ENCODE measurements at regions not wholly inside any gene's neighbourhood (a gene's known extent, or its start where the extent isn't known, plus 50 kb on each side); places are given as distances from the start of the nearest gene placed in this dataset.

DNA sequence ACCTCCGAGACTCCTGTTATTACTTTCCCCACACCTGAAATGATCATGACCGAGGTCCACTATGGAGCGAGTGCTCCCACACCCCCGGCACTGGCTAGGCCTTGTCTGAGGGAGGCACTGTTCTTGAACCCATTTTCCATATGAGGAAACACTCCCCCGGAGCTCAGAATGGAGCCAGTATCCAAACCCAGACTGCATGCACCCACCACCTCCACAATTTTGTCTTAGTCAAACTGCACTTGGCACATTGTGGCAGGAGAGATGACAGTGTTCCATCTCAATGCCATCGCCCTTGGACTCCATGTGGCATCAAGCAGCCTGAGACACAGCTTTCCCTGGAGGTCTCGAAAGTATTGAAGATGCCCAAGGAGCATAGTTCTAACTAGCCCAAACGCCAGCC, 154.1 kb downstream of the NUP210 start:
- TF ChIP-seq, protein P1, sequence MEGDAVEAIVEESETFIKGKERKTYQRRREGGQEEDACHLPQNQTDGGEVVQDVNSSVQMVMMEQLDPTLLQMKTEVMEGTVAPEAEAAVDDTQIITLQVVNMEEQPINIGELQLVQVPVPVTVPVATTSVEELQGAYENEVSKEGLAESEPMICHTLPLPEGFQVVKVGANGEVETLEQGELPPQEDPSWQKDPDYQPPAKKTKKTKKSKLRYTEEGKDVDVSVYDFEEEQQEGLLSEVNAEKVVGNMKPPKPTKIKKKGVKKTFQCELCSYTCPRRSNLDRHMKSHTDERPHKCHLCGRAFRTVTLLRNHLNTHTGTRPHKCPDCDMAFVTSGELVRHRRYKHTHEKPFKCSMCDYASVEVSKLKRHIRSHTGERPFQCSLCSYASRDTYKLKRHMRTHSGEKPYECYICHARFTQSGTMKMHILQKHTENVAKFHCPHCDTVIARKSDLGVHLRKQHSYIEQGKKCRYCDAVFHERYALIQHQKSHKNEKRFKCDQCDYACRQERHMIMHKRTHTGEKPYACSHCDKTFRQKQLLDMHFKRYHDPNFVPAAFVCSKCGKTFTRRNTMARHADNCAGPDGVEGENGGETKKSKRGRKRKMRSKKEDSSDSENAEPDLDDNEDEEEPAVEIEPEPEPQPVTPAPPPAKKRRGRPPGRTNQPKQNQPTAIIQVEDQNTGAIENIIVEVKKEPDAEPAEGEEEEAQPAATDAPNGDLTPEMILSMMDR (IDR thresholded peaks at IDR 0.05), result no peak
- no peak for TF ChIP-seq POLR2A (IDR thresholded peaks at IDR 0.05)

DNA sequence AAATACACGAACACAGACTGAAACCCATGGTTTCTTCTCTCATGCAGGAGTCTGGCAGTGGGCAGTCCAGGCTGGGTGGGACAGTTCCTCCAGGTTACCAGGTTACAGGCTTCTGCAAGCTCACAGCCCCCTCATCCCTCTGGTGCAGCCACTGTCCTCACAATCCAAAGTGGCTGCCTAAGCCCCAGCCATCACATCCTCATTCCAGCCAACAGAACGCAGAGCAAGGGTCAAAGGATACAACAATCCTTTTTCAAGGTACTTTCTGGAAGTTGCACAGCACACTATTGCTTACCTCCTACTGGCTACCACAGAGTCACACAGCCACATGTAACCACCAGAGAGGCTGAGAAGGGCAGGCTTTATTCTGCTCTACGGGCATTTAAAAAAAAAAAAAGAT, 154.6 kb downstream of the NUP210 start:
- no peak overlapping the region for H3K27ac ChIP-seq
- peaks cover 0 to 2% of the 10 kb centered on the region in 2 donors for H3K9me3 ChIP-seq
- H3K27me3 ChIP-seq, result no peaks in the 10 kb centered on the region
- H3K4me3 ChIP-seq, result no peak overlapping the region
- no peaks in the 10 kb centered on the region for H3K36me3 ChIP-seq
- intact Hi-C loops (cut with DNase I; ENCODE audit: low total_unique reads), result no loop called here
- no peaks in the 10 kb centered on the region for H3K4me1 ChIP-seq
- TF ChIP-seq, protein P1 (IDR thresholded peaks at IDR 0.05), result no peak
- no peak for DNase-seq

More for the DNA sequence above, 154.1 kb downstream of the NUP210 start:
- intact Hi-C loops (cut with DNase I; ENCODE audit: low total_unique reads), result no loop called here
- no peak overlapping the region for H3K27ac ChIP-seq
- H3K4me3 ChIP-seq, result no peak overlapping the region
- no peaks in the 10 kb centered on the region for H3K36me3 ChIP-seq
- H3K9me3 ChIP-seq, result peaks cover 0 to 2% of the 10 kb centered on the region in 2 donors
- no peak for DNase-seq
- H3K27me3 ChIP-seq, result no peaks in the 10 kb centered on the region
- H3K4me1 ChIP-seq, result no peaks in the 10 kb centered on the region

DNA sequence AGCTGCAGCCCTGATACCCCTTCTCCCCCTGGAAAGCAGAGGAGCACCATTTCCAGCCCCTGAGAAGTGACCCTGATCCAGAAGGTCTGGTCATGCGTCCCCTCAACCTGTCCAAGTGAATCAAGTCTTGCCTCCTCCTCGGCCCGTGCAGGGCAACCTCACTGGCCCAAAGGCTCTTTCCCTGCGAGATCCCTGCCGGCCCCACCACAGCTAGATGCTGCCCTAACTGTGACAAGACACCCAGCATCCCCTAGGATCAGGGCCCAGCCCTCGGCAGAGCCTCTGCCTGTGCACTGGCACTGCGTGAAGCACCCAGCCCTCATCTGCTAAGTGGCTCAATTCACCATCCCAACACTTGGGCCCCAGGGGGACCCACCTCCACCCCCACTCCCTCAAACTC, 155.1 kb downstream of the NUP210 start:
- intact Hi-C loops (cut with DNase I; ENCODE audit: low total_unique reads), result no loop called here
- no peaks in the 10 kb centered on the region for H3K27me3 ChIP-seq

DNA sequence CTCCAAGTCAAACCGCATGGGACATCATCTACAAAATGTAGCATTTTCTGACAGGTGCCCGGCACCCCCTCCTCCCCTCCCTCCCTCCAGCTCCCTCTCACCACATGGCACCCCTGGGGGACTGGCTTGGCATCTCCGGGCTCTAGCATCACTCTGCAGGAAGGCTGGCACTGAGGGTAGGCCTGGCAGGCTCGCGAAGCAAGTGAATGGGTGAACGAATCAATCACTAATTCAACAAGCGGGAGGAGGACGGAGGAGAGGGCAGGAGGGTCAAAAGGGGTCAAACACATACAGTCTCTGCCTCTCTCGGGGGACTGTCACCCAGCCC, 155.7 kb downstream of the NUP210 start:
- Histone ChIP-seq H3K27ac (no peak overlapping the region), H3K4me3 (no peak overlapping the region), H3K36me3 (no peaks in the 10 kb centered on the region), H3K9me3 (no peaks in the 10 kb centered on the region), H3K27me3 (no peaks in the 10 kb centered on the region), H3K4me1 (no peaks in the 10 kb centered on the region)
- intact Hi-C loops (cut with DNase I; ENCODE audit: low total_unique reads), result no loop called here
- TF ChIP-seq, protein P1 (IDR thresholded peaks at IDR 0.05), result no peak
- TF ChIP-seq POLR2A (IDR thresholded peaks at IDR 0.05), result no peak
- DNase-seq, result no peak

More for the DNA sequence above, 155.1 kb downstream of the NUP210 start:
- no peak overlapping the region for H3K27ac ChIP-seq
- H3K4me1 ChIP-seq, result no peaks in the 10 kb centered on the region
- no peak for DNase-seq
- no peak overlapping the region for H3K4me3 ChIP-seq
- TF ChIP-seq, protein P1 (IDR thresholded peaks at IDR 0.05), result no peak
- no peak for TF ChIP-seq POLR2A (IDR thresholded peaks at IDR 0.05)
- no peaks in the 10 kb centered on the region for H3K9me3 ChIP-seq
- H3K36me3 ChIP-seq, result no peaks in the 10 kb centered on the region

DNA sequence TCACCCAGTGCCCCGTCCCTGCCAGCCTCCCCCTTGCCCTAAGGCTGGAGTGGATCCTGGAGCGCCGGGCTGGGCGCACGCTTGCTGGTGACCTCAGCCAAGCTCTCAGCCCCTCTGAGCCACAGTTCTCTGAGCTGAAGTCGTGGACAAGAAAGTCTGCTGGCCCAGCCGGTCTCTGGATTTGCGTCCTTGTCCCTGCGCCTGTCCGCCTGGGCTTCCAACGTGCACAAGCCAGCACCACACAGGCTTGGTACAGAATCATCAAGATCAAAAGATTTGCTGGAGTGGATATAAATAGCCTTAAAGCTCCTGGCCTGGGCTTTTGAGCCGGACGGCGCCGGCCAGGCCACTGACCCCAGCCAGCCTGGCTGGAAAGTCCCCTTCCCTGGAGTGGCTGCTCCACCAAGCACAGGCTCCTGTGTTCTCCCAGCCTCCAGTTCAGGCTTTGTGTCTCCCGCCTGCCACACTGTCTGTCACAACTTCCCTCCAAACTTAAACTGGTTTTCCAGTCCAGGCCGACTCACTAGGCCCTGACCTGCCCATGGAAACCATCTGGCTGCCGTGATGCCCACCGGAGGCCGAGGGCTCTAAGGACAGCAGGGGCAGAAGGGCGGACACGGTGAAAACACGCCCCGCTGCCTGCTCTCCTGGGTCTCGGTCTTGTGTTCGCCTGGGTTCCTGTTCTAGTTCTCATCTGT, 156.2 kb downstream of the NUP210 start:
- H3K27me3 ChIP-seq, result no peaks in the 10 kb centered on the region
- H3K36me3 ChIP-seq, result no peaks in the 10 kb centered on the region
- DNase-seq, result no peak
- intact Hi-C loops (cut with DNase I; ENCODE audit: low total_unique reads), result no loop called here
- TF ChIP-seq, protein P1 (IDR thresholded peaks at IDR 0.05), result no peak
- TF ChIP-seq POLR2A (IDR thresholded peaks at IDR 0.05), result no peak
- no peak overlapping the region for H3K4me3 ChIP-seq
- no peaks in the 10 kb centered on the region for H3K9me3 ChIP-seq
- H3K4me1 ChIP-seq, result no peaks in the 10 kb centered on the region
- H3K27ac ChIP-seq, result no peak overlapping the region

Measured in uterus (tissue), 3 donors.